H1 (cell line): ENCODE measurements at regions not wholly inside any gene's neighbourhood (a gene's known extent, or its start where the extent isn't known, plus 50 kb on each side); places are given as distances from the start of the nearest gene placed in this dataset.

Source experiments
- CTCF ChIA-PET: fragments of 300-600 bp; sonication (Branson Sonifier 250); formaldehyde crosslinking; loops from one replicate; lab custom pipeline; 2021; ENCODE audit not compliant: partially characterized antibody; lab: Charles Lee
- POLR2A ChIA-PET: fragments of 300-600 bp; sonication (Branson Sonifier 250); formaldehyde crosslinking; loops from one replicate; lab custom pipeline; 2021; ENCODE audit warnings: inconsistent platforms; ENCODE audit not compliant: partially characterized antibody; lab: Charles Lee
- DNase-seq, 2 experiments: peaks; one replicate each; pipeline versions ENCODE4 v3.0.0 to v3.0.0-alpha.2; 2010 to 2022; ENCODE audit warnings: low spot score in 2 of 2, low read depth in 1 of 2, mixed read lengths in 1 of 2
- FAIRE-seq: peaks from 2 replicates; lab custom pipeline; 2011; peaks lifted over from hg19 to GRCh38; lab: Jason Lieb, UNC
- H2AFZ ChIP-seq: 2 replicates; pipeline ENCODE4 v1.8.1; 2012; ENCODE audit warnings: low read length, inconsistent platforms
- H2AK5ac ChIP-seq: 2 replicates; pipeline ENCODE4 v1.6.1; 2013; ENCODE audit warnings: low read depth, low read length
- H2BK120ac ChIP-seq: replicated peaks from 2 replicates; pipeline ENCODE3; 2013; ENCODE audit warnings: low read depth, low read length, inconsistent platforms
- H2BK12ac ChIP-seq: 2 replicates; pipeline ENCODE4 v1.6.1; 2013; ENCODE audit warnings: low read depth, low read length
- H2BK15ac ChIP-seq: 2 replicates; pipeline ENCODE4 v1.6.1; 2013; ENCODE audit warnings: low read length
- H2BK20ac ChIP-seq: 2 replicates; pipeline ENCODE4 v1.6.1; 2013; ENCODE audit warnings: low read length
- H2BK5ac ChIP-seq: 2 replicates; pipeline ENCODE4 v1.6.1; 2013; ENCODE audit warnings: low read depth, low read length
- H3K14ac ChIP-seq: 2 replicates; pipeline ENCODE4 v1.6.1; 2013; ENCODE audit warnings: inconsistent platforms; ENCODE audit not compliant: insufficient read length
- H3K18ac ChIP-seq: 2 replicates; pipeline ENCODE4 v1.6.1; 2013; ENCODE audit warnings: low read length; ENCODE audit errors: extremely low read depth
- H3K23ac ChIP-seq: 2 replicates; pipeline ENCODE4 v1.6.1; 2013; ENCODE audit warnings: inconsistent platforms; ENCODE audit not compliant: insufficient read length
- H3K23me2 ChIP-seq: 2 replicates; pipeline ENCODE4 v1.6.1; 2013; ENCODE audit warnings: low read depth, low read length
- H3K27ac ChIP-seq: 2 replicates; pipeline ENCODE4 v1.6.1; 2011; ENCODE audit warnings: low read depth, low read length, inconsistent platforms
- H3K27me3 ChIP-seq, 4 experiments: replicated peaks in 1 of 4; 1 replicate in 1 of 4; 2 replicates in 3 of 4; pipeline versions ENCODE4 v1.6.1 to v1.8.1; 2011 to 2013; ENCODE audit warnings: low read length in 3 of 4, mild to moderate bottlenecking in 3 of 4, inconsistent platforms in 2 of 4, mixed read lengths in 2 of 4, moderate library complexity in 1 of 4; ENCODE audit not compliant: control insufficient read depth in 3 of 4, insufficient read depth in 3 of 4; ENCODE audit errors: extremely low read depth in 1 of 4
- H3K36me3 ChIP-seq, 4 experiments: 2 replicates each; pipeline versions ENCODE4 v1.6.1 to v1.8.1; 2011 to 2013; ENCODE audit warnings: mild to moderate bottlenecking in 4 of 4, low read length in 3 of 4, moderate library complexity in 2 of 4, control low read depth in 1 of 4, inconsistent platforms in 1 of 4; ENCODE audit not compliant: insufficient read depth in 4 of 4, control insufficient read depth in 2 of 4
- H3K4ac ChIP-seq: replicated peaks from 2 replicates; pipeline ENCODE3; 2013; ENCODE audit warnings: low read length, low read depth, mixed read lengths, inconsistent platforms; ENCODE audit not compliant: insufficient read length
- H3K4me1 ChIP-seq, 4 experiments: replicated peaks in 1 of 4; 1 replicate in 1 of 4; 2 replicates in 3 of 4; pipeline versions ENCODE4 v1.6.1 to v1.8.1; 2011 to 2013; ENCODE audit warnings: low read length in 3 of 4, inconsistent platforms in 2 of 4, mixed read lengths in 1 of 4; ENCODE audit not compliant: insufficient read depth in 4 of 4, control insufficient read depth in 3 of 4
- H3K4me2 ChIP-seq, 2 experiments: 2 replicates each; pipeline versions ENCODE4 v1.6.1 to v1.8.1; 2011 to 2013; ENCODE audit warnings: low read depth in 2 of 2, low read length in 2 of 2, control low read depth in 1 of 2, inconsistent platforms in 1 of 2, mild to moderate bottlenecking in 1 of 2; ENCODE audit not compliant: insufficient read depth in 1 of 2
- H3K4me3 ChIP-seq, 4 experiments: fragments of 200-600, 300-600 bp in 1 of 4; sonication (generic), shearing (Covaris generic), sonication (Bioruptor Twin) in 1 of 4; 2 replicates each; pipeline versions ENCODE4 v1.5.1 to v1.8.1; 2011 to 2016; ENCODE audit warnings: low read length in 4 of 4, low read depth in 3 of 4, control low read depth in 2 of 4, inconsistent platforms in 2 of 4, mild to moderate bottlenecking in 2 of 4, mixed read lengths in 1 of 4, moderate library complexity in 1 of 4; ENCODE audit not compliant: insufficient read depth in 2 of 4; ENCODE audit errors: extremely low read depth in 1 of 4
- H3K56ac ChIP-seq: replicated peaks from 2 replicates; pipeline ENCODE3; 2013; ENCODE audit warnings: low read depth, mild to moderate bottlenecking, mixed read lengths, low read length, inconsistent platforms; ENCODE audit not compliant: insufficient read length
- H3K79me1 ChIP-seq: 2 replicates; pipeline ENCODE4 v1.6.1; 2013; ENCODE audit warnings: low read depth, low read length, control low read depth
- H3K79me2 ChIP-seq, 2 experiments: 2 replicates each; pipeline versions ENCODE4 v1.6.1 to v1.8.1; 2012 to 2013; ENCODE audit warnings: low read length in 2 of 2, mild to moderate bottlenecking in 2 of 2, inconsistent platforms in 1 of 2; ENCODE audit not compliant: insufficient read depth in 2 of 2, control insufficient read depth in 1 of 2
- H3K9ac ChIP-seq, 4 experiments: replicated peaks in 1 of 4; 1 replicate in 1 of 4; 2 replicates in 3 of 4; pipeline versions ENCODE4 v1.6.1 to v1.8.1; 2011 to 2013; ENCODE audit warnings: low read depth in 3 of 4, low read length in 3 of 4, control low read depth in 2 of 4, mild to moderate bottlenecking in 2 of 4, moderate library complexity in 2 of 4, inconsistent platforms in 1 of 4; ENCODE audit errors: extremely low read depth in 1 of 4
- H3K9me3 ChIP-seq, 2 experiments: 2 replicates each; pipeline versions ENCODE4 v1.6.1 to v1.8.1; 2012 to 2013; ENCODE audit warnings: mild to moderate bottlenecking in 2 of 2, moderate library complexity in 2 of 2, control low read depth in 1 of 2, inconsistent platforms in 1 of 2, low read depth in 1 of 2, low read length in 1 of 2, mixed read lengths in 1 of 2; ENCODE audit not compliant: insufficient read depth in 2 of 2
- H4K20me1 ChIP-seq, 2 experiments: replicated peaks in 1 of 2; 2 replicates each; pipeline versions ENCODE3 to v1.8.1; 2011 to 2013; ENCODE audit warnings: inconsistent platforms in 2 of 2, low read length in 2 of 2, mild to moderate bottlenecking in 1 of 2; ENCODE audit not compliant: insufficient read depth in 2 of 2, control insufficient read depth in 1 of 2
- H4K5ac ChIP-seq: 2 replicates; pipeline ENCODE4 v1.6.1; 2013; ENCODE audit warnings: low read length, low read depth, mixed read lengths, inconsistent platforms; ENCODE audit not compliant: insufficient read length
- H4K8ac ChIP-seq: 2 replicates; pipeline ENCODE4 v1.8.0; 2013; ENCODE audit warnings: mild to moderate bottlenecking, moderate library complexity, low read length, inconsistent platforms; ENCODE audit not compliant: insufficient read depth; ENCODE audit errors: extremely low read depth
- H4K91ac ChIP-seq: replicated peaks from 2 replicates; pipeline ENCODE3; 2013; ENCODE audit warnings: low read length, mixed read lengths, inconsistent platforms; ENCODE audit not compliant: insufficient read length
- CEBPB ChIP-seq: IDR thresholded peaks from 2 replicates; pipeline ENCODE4 v1.6.1; 2012; ENCODE audit warnings: low read depth, low read length
- SUZ12 ChIP-seq: fragments of 200-600 bp; sonication (generic); IDR thresholded peaks from 2 replicates; pipeline ENCODE4 v1.6.1; 2012; ENCODE audit warnings: mild to moderate bottlenecking, inconsistent platforms, low read length, moderate library complexity, mixed read lengths
- WGBS, 2 experiments: shearing (Covaris generic) in 1 of 2; methylation state at CpG; one replicate each; pipeline versions ENCODE4 v1.1.6 to v1.1.7; 2013 to 2015; ENCODE audit warnings: low lambda C conversion rate in 2 of 2, mixed read lengths in 2 of 2, inconsistent platforms in 1 of 2, low coverage in 1 of 2, missing lambda C conversion rate in 1 of 2; ENCODE audit not compliant: insufficient replicate concordance in 2 of 2, insufficient coverage in 1 of 2, insufficient read length in 1 of 2; ENCODE audit errors: extremely low coverage in 1 of 2, missing lambda C conversion rate in 1 of 2; 5-methylcytosine and 5-hydroxymethylcytosine counted together

GRCh38 chr7:9961161-9961922 is 1012.3 kb upstream of the PHF14 start:
- H4K91ac ChIP-seq: no peak overlapping the region

More at GRCh38 chr7:9961161-9961922, 1012.3 kb upstream of the PHF14 start:
- H3K4me1 ChIP-seq: no peaks in the 10 kb centered on the region; a peak in 1 of 7 replicates
- H2AK5ac ChIP-seq: no peak overlapping the region
- no peak overlapping the region for H3K18ac ChIP-seq
- no peak overlapping the region for H3K14ac ChIP-seq
- POLR2A ChIA-PET: no interaction called here
- no peak overlapping the region for H3K4me2 ChIP-seq
- no peak for TF ChIP-seq SUZ12
- peak; percentile 70; the same call in 1 of the 2 replicates for TF ChIP-seq CEBPB
- TF ChIP-seq, all 59 proteins: peak for 1
- no peaks in the 10 kb centered on the region for H3K23me2 ChIP-seq
- no peaks in the 10 kb centered on the region for H3K36me3 ChIP-seq
- DNase-seq (no peak), FAIRE-seq (no peak)
- no peak overlapping the region for H3K23ac ChIP-seq
- no peak overlapping the region for H2BK120ac ChIP-seq
- no peak overlapping the region for H3K4ac ChIP-seq
- WGBS, 2 experiments: 96% methylated on average over 5 of the region's 5 CpGs; no CpG with 5 or more reads in 1 of the 2 experiments
- H3K56ac ChIP-seq: no peak overlapping the region
- no peaks in the 10 kb centered on the region for H3K27me3 ChIP-seq
- H3K9ac ChIP-seq: no peak overlapping the region
- H3K9me3 ChIP-seq: no peaks in the 10 kb centered on the region
- no peaks in the 10 kb centered on the region for H3K79me2 ChIP-seq
- H3K79me1 ChIP-seq: no peaks in the 10 kb centered on the region
- H4K5ac ChIP-seq: no peak overlapping the region
- H2BK20ac ChIP-seq: no peak overlapping the region
- H3K4me3 ChIP-seq: no peak overlapping the region
- no peak overlapping the region for H4K8ac ChIP-seq
- no peak overlapping the region for H2BK15ac ChIP-seq
- H2AFZ ChIP-seq: no peak overlapping the region
- H4K20me1 ChIP-seq: no peaks in the 10 kb centered on the region
- no peak overlapping the region for H3K27ac ChIP-seq
- H2BK5ac ChIP-seq: no peak overlapping the region
- H2BK12ac ChIP-seq: no peak overlapping the region
- CTCF ChIA-PET: interaction anchor here (0.6 to 1.3 kb wide), 2 partner anchors 225 to 452 kb away, joined by 3 read pairs; no protein-coding TSS in a partner anchor
